Activated naive CD8-positive, alpha-beta T cell treated with anti-CD3 and anti-CD28 coated beads, Interleukin-2, amount 10 ng/mL, durations not matched to agents 7 days and 5 days (primary cell): ENCODE measurements at regions not wholly inside any gene's neighbourhood (a gene's known extent, or its start where the extent isn't known, plus 50 kb on each side); places are given as distances from the start of the nearest gene placed in this dataset.
"Not testable (repeated sequence)": the region's sequence is repeated elsewhere in the genome, so short reads cannot be mapped to it uniquely, and the experiment has no call there.

Experiments
- ATAC-seq: fragments of 150-1000 bp; cut with Tn5 transposase; one replicate; pipeline ENCODE4 v1.10.0; 2021; ENCODE audit warnings: low read depth, moderate library complexity
- POLR2A ChIA-PET: fragments of 350-600 bp; sonication (Branson Sonifier 250); formaldehyde crosslinking; loops from one replicate; lab custom pipeline; 2021; ENCODE audit warnings: antibody characterized with exemption; lab: Charles Lee
- DNase-seq: peaks from one replicate; pipeline ENCODE4 v3.0.0; 2021
- H3K27ac Mint-ChIP-seq: one replicate; pipeline ENCODE4 v1.8.0; 2022; ENCODE audit warnings: mild to moderate bottlenecking, mixed read lengths
- H3K27me3 Mint-ChIP-seq: one replicate; pipeline ENCODE4 v1.8.0; 2022; ENCODE audit warnings: mild to moderate bottlenecking, moderate library complexity, mixed read lengths
- H3K36me3 Mint-ChIP-seq: one replicate; pipeline ENCODE4 v1.8.0; 2021; ENCODE audit warnings: mild to moderate bottlenecking, mixed read lengths
- H3K4me1 Mint-ChIP-seq: one replicate; pipeline ENCODE4 v1.8.0; 2021; ENCODE audit warnings: mixed read lengths
- H3K4me3 Mint-ChIP-seq: one replicate; pipeline ENCODE4 v1.8.0; 2022; ENCODE audit warnings: mild to moderate bottlenecking, moderate library complexity, mixed read lengths
- H3K9me3 Mint-ChIP-seq: one replicate; pipeline ENCODE4 v1.8.0; 2021; ENCODE audit warnings: mixed read lengths

DNA sequence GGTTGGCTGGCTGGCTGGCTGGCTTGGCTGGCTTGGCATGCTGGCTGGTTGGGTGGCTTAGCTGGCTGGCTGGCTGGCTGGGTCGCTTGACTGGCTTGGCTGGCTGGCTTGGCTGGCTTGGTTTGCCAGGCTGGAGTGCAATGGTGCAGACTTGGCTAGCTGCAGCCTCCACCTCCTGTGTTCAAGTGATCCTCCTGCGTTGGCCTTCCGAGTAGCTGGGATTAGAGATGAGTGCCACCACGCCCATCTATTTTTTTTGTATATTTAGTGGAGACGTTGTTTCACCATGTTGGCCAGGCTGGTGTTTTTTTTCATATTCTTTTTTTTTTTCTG lies 2809.5 kb downstream of the RPIA start:
- H3K9me3 Mint-ChIP-seq, H3K36me3 Mint-ChIP-seq, POLR2A ChIA-PET, ATAC-seq, DNase-seq, H3K27ac Mint-ChIP-seq, H3K4me3 Mint-ChIP-seq, H3K27me3 Mint-ChIP-seq, H3K4me1 Mint-ChIP-seq: not testable (repeated sequence)

DNA sequence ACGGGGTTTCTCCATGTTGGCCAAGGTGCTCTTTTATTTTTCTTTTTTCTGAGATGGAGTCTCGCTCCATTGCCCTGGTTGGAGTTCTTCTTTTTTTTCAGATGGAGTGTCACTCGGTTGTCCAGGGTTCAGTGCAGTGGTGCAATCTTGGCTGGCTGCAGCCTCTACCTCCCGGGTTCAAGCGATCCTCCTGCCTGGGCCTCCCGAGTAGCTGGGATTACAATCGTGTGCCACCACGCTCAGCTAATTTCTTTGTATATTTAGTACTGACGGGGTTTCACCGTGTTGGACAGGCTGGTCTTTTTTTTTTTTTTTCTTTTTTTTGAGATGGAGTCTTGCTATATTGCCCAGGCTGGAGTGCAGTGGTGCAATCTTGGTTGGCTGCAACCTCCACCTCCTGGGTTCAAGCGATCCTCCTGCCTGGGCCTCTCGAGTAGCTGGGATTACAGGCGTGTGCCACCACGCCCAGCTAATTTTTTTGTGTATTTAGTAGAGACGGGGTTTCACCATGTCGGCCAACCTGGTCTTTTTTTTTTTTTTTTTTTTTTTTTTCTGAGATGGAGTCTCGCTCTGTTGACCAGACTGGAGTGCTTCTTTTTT lies 2810.1 kb downstream of the RPIA start:
- H3K4me3 Mint-ChIP-seq, H3K36me3 Mint-ChIP-seq, H3K27ac Mint-ChIP-seq, POLR2A ChIA-PET, DNase-seq, H3K9me3 Mint-ChIP-seq, H3K4me1 Mint-ChIP-seq, ATAC-seq, H3K27me3 Mint-ChIP-seq: not testable (repeated sequence)

DNA sequence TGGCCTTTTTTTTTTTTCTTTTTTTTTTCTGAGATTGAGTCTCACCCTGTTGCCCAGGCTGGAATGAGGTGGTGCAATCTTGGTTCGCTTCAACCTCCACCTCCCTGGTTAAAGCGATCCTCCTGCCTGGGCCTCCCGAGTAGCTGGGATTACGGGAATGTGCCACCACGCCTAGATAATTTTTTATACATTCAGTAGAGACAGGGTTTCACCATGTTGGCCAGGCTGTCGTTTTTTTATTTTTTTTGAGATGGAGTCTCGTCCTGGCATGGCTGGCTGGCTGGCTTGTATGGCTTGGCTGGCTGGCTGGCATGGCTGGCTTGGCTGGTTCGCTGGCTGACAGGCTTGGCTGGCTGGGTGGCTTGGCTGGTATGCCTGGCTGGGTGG lies 2812.1 kb downstream of the RPIA start:
- H3K27me3 Mint-ChIP-seq, H3K4me1 Mint-ChIP-seq, DNase-seq, POLR2A ChIA-PET, H3K9me3 Mint-ChIP-seq, H3K4me3 Mint-ChIP-seq, H3K27ac Mint-ChIP-seq, ATAC-seq, H3K36me3 Mint-ChIP-seq: not testable (repeated sequence)

DNA sequence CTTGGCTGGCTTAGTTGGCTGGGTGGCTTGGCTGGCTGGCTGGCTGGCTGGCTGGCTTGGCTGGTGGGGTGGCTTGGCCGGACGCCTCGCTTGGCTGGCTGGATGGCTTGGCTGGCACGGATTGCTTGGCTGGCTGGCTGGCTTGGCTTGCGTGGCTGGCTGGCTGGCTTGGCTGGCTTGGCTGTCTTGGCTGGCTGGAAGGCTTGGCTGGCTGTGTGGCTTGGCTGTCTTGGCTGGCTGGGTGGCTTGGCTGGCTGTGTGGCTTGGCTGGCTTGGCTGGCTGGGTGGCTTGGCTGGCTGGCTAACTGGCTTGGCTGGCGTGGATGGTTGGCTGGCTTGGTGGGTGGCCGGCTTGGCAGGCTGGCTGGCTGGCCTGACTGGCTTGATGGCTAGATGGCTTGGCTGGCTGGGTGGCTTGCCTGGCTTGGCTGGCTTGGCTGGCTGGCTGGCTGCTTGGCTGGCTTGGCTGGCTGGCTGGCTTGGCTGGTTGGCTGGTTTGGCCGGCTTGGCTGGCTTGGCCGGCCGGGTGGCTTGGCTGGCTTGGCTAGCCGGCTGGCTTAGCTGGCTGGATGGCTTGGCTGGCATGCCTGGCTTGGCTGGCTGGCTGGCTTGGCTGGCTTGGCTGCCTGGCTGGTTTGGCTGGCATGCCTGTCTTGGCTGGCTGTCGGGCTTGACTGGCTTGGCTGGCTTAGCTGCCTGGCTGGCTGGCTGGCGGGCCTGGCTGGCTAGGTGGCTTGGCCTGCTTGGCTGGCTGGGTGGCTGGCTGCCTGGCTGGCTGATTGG lies 2812.7 kb downstream of the RPIA start:
- H3K27me3 Mint-ChIP-seq, H3K9me3 Mint-ChIP-seq, H3K4me1 Mint-ChIP-seq, POLR2A ChIA-PET, DNase-seq, H3K36me3 Mint-ChIP-seq, ATAC-seq, H3K27ac Mint-ChIP-seq, H3K4me3 Mint-ChIP-seq: not testable (repeated sequence)

DNA sequence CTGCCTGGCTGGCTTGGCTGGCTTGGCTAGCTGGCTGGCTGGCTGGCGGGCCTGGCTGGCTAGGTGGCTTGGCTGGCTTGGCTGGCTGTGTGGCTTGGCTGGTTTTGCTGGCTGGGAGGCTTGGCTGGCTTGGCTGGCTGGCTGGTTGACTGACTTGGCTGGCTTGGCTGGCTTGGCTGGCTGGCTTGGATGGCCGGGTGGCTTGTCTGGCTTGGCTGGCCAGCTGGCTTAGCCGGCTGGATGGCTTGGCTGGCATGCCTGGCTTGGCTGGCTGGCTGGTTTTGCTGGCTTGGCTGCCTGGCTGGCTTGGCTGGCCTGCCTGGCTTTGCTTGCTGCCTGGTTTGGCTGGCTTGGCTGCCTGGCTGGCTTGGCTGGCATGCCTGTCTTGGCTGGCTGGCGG lies 2817.3 kb downstream of the RPIA start:
- not testable (repeated sequence) for ATAC-seq

DNA sequence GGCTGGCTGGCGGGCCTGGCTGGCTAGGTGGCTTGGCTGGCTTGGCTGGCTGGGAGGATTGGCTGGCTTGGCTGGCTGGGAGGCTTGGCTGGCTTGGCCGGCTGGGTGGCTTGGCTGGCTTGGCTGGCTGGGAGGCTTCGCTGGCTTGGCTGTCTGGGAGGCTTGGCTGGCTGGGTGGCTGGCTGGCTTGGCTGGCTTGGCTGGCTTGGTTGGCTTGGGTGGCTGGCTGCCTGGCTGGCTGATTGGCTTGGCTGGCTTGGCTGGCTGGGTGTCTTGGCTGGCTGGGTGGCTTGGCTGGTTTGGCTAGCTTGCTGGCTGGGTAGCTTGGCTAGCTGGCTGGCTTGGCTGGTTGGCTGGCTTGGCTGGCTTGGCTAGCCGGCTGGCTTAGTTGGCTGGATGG lies 2817.8 kb downstream of the RPIA start:
- H3K4me3 Mint-ChIP-seq, H3K9me3 Mint-ChIP-seq, H3K4me1 Mint-ChIP-seq: not testable (repeated sequence)

More for the DNA sequence above, 2817.3 kb downstream of the RPIA start:
- H3K4me3 Mint-ChIP-seq, H3K27me3 Mint-ChIP-seq, DNase-seq, H3K36me3 Mint-ChIP-seq, H3K4me1 Mint-ChIP-seq, H3K9me3 Mint-ChIP-seq, H3K27ac Mint-ChIP-seq, POLR2A ChIA-PET: not testable (repeated sequence)

DNA sequence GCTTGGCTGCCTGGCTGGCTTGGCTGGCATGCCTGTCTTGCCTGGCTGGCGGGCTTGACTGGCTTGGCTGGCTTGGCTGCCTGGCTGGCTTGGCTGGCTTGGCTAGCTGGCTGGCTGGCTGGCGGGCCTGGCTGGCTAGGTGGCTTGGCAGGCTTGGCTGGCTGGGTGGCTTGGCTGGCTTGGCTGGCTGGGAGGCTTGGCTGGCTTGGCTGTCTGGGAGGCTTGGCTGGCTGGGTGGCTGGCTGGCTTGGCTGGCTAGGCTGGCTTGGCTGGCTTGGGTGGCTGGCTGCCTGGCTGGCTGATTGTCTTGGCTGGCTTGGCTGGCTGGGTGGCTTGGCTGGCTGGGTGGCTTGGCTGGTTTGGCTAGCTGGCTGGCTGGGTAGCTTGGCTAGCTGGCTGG lies 2819.7 kb downstream of the RPIA start:
- ATAC-seq, H3K4me1 Mint-ChIP-seq, H3K27me3 Mint-ChIP-seq, H3K4me3 Mint-ChIP-seq, H3K27ac Mint-ChIP-seq, DNase-seq, H3K9me3 Mint-ChIP-seq, H3K36me3 Mint-ChIP-seq, POLR2A ChIA-PET: not testable (repeated sequence)

More for the DNA sequence above, 2817.8 kb downstream of the RPIA start:
- DNase-seq, H3K36me3 Mint-ChIP-seq, H3K27me3 Mint-ChIP-seq, ATAC-seq, H3K27ac Mint-ChIP-seq, POLR2A ChIA-PET: not testable (repeated sequence)

DNA sequence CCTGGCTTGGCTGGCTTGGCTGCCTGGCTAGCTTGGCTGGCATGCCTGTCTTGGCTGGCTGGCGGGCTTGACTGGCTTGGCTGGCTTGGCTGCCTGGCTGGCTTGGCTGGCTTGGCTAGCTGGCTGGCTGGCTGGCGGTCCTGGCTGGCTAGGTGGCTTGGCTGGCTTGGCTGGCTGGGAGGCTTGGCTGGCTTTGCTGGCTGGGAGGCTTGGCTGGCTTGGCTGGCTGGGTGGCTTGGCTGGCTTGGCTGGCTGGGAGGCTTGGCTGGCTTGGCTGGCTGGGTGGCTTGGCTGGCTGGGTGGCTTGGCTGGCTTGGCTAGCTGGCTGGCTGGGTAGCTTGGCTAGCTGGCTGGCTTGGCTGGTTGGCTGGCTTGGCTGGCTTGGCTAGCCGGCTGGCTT lies 2824.5 kb downstream of the RPIA start:
- H3K4me3 Mint-ChIP-seq, H3K4me1 Mint-ChIP-seq, DNase-seq, H3K27me3 Mint-ChIP-seq, H3K27ac Mint-ChIP-seq, H3K9me3 Mint-ChIP-seq, ATAC-seq, H3K36me3 Mint-ChIP-seq, POLR2A ChIA-PET: not testable (repeated sequence)

DNA sequence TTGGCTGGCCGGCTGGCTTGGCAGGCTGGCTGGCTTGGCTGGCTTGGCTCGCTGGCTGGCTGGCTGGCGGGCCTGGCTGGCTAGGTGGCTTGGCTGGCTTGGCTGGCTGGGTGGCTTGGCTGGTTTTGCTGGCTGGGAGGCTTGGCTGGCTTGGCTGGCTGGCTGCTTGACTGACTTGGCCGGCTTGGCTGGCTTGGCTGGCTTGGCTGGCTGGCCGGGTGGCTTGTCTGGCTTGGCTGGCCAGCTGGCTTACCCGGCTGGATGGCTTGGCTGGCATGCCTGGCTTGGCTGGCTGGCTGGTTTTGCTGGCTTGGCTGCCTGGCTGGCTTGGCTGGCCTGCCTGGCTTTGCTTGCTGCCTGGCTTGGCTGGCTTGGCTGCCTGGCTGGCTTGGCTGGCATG lies 2825.2 kb downstream of the RPIA start:
- H3K9me3 Mint-ChIP-seq, DNase-seq, H3K36me3 Mint-ChIP-seq, POLR2A ChIA-PET, H3K27me3 Mint-ChIP-seq, ATAC-seq, H3K4me1 Mint-ChIP-seq, H3K27ac Mint-ChIP-seq, H3K4me3 Mint-ChIP-seq: not testable (repeated sequence)

DNA sequence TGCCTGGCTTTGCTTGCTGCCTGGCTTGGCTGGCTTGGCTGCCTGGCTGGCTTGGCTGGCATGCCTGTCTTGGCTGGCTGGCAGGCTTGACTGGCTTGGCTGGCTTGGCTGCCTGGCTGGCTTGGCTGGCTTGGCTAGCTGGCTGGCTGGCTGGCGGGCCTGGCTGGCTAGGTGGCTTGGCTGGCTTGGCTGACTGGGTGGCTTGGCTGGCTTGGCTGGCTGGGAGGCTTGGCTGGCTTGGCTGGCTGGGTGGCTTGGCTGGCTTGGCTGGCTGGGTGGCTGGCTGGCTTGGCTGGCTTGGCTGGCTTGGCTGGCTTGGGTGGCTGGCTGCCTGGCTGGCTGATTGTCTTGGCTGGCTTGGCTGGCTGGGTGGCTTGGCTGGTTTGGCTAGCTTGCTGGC lies 2826.4 kb downstream of the RPIA start:
- DNase-seq, H3K36me3 Mint-ChIP-seq, H3K9me3 Mint-ChIP-seq, H3K27ac Mint-ChIP-seq, H3K4me1 Mint-ChIP-seq, H3K4me3 Mint-ChIP-seq, H3K27me3 Mint-ChIP-seq, POLR2A ChIA-PET, ATAC-seq: not testable (repeated sequence)

DNA sequence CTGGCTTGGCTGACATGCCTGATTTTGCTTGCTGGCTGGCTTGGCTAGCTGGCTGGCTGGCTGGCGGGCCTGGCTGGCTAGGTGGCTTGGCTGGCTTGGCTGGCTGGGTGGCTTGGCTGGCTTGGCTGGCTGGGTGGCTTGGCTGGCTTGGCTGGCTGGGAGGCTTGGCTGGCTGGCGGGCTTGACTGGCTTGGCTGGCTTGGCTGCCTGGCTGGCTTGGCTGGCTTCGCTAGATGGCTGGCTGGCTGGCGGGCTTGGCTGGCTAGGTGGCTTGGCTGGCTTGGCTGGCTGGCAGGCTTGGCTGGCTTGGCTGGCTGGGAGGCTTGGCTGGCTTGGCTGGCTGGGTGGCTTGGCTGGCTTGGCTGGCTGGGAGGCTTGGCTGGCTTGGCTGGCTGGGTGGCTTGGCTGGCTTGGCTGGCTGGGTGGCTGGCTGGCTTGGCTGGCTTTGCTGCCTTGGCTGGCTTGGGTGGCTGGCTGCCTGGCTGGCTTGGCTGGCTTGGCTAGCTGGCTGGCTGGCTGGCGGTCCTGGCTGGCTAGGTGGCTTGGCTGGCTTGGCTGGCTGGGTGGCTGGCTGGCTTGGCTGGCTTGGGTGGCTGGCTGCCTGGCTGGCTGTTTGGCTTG lies 2827.0 kb downstream of the RPIA start:
- DNase-seq, H3K36me3 Mint-ChIP-seq, H3K27me3 Mint-ChIP-seq, H3K4me1 Mint-ChIP-seq, H3K9me3 Mint-ChIP-seq, POLR2A ChIA-PET, H3K27ac Mint-ChIP-seq, H3K4me3 Mint-ChIP-seq, ATAC-seq: not testable (repeated sequence)

DNA sequence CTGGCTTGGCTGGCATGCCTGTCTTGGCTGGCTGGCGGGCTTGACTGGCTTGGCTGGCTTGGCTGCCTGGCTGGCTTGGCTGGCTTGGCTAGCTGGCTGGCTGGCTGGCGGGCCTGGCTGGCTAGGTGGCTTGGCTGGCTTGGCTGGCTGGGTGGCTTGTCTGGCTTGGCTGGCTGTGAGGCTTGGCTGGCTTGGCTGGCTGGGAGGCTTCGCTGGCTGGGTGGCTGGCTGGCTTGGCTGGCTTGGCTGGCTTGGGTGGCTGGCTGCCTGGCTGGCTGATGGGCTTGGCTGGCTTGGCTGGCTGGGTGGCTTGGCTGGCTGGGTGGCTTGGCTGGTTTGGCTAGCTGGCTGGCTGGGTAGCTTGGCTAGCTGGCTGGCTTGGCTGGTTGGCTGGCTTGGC lies 2827.9 kb downstream of the RPIA start:
- H3K27me3 Mint-ChIP-seq, ATAC-seq, H3K27ac Mint-ChIP-seq, H3K4me1 Mint-ChIP-seq, POLR2A ChIA-PET, H3K9me3 Mint-ChIP-seq, DNase-seq, H3K36me3 Mint-ChIP-seq, H3K4me3 Mint-ChIP-seq: not testable (repeated sequence)

DNA sequence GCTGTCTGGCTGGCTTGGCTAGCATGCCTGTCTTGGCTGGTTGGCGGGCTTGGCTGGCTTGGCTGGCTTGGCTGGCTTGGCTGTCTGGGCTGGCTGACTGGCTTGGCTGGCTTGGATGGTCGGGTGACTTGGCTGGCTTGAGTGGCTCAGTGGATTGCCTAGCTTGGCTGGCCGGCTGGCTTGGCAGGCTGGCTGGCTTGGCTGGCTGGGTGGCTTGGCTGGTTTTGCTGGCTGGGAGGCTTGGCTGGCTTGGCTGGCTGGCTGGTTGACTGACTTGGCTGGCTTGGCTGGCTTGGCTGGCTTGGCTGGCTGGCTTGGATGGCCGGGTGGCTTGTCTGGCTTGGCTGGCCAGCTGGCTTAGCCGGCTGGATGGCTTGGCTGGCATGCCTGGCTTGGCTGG lies 2828.4 kb downstream of the RPIA start:
- H3K27ac Mint-ChIP-seq, H3K4me1 Mint-ChIP-seq, ATAC-seq, POLR2A ChIA-PET, H3K27me3 Mint-ChIP-seq, H3K4me3 Mint-ChIP-seq, H3K9me3 Mint-ChIP-seq, H3K36me3 Mint-ChIP-seq, DNase-seq: not testable (repeated sequence)

DNA sequence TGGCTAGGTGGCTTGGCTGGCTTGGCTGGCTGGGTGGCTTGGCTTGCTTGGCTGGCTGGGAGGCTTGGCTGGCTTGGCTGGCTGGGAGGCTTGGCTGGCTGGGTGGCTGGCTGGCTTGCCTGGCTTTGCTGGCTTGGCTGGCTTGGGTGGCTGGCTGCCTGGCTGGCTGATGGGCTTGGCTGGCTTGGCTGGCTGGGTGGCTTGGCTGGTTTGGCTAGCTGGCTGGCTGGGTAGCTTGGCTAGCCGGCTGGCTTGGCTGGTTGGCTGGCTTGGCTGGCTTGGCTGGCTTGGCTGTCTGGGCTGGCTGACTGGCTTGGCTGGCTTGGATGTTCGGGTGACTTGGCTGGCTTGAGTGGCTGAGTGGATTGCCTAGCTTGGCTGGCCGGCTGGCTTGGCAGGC lies 2829.1 kb downstream of the RPIA start:
- H3K36me3 Mint-ChIP-seq, DNase-seq, H3K27ac Mint-ChIP-seq, H3K4me3 Mint-ChIP-seq, ATAC-seq, H3K27me3 Mint-ChIP-seq, POLR2A ChIA-PET, H3K9me3 Mint-ChIP-seq, H3K4me1 Mint-ChIP-seq: not testable (repeated sequence)
